Type B pancreatic cell (in vitro differentiated cells): ENCODE measurements at regions not wholly inside any gene's neighbourhood (a gene's known extent, or its start where the extent isn't known, plus 50 kb on each side); places are given as distances from the start of the nearest gene placed in this dataset.

Experiments
- DNase-seq: peaks from one replicate; pipeline ENCODE4 v3.0.0; 2021; ENCODE audit warnings: mixed read lengths; ENCODE audit not compliant: unreplicated experiment; ENCODE audit errors: extremely low spot score
- H3K27ac Mint-ChIP-seq: 2 replicates; pipeline ENCODE4 v1.8.0; 2021; ENCODE audit warnings: mild to moderate bottlenecking, mixed read lengths
- H3K27me3 Mint-ChIP-seq: 2 replicates; pipeline ENCODE4 v1.8.0; 2021; ENCODE audit warnings: mixed read lengths
- H3K36me3 Mint-ChIP-seq: 2 replicates; pipeline ENCODE4 v1.8.0; 2021; ENCODE audit warnings: mixed read lengths
- H3K4me1 Mint-ChIP-seq: one replicate; pipeline ENCODE4 v1.8.0; 2021; ENCODE audit warnings: mixed read lengths; ENCODE audit not compliant: unreplicated experiment
- H3K4me3 Mint-ChIP-seq: 2 replicates; pipeline ENCODE4 v1.8.0; 2021; ENCODE audit warnings: mild to moderate bottlenecking, mixed read lengths
- H3K9me3 Mint-ChIP-seq: 2 replicates; pipeline ENCODE4 v1.8.0; 2021; ENCODE audit warnings: mixed read lengths
- TF ChIP-seq, protein P1 (sequence below): fragments of 200-600 bp; sonication (generic); conservative IDR thresholded peaks from 2 replicates; pipeline ENCODE4 v1.5.0; 2021; ENCODE audit warnings: antibody characterized with exemption, mild to moderate bottlenecking

DNA sequence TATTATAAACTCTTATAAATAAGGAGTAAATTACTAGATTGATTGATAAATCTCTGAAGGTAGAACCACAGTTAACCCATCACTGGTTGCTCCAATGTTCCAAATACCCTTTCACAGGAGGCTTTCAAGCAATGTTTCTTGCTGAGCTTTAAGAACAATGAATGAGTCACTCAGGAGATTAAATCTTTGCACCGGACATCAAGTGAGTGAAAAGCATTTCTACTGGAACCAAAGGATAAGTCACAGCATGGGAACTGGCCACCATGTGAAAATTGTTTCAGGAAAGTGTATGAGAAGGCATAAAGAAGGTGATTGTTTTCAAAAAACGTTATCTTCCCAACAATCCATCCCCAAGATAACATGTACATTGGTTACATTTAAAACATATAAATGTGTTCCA, 90.6 kb downstream of the CNTN3 start:
- TF ChIP-seq, protein P1, sequence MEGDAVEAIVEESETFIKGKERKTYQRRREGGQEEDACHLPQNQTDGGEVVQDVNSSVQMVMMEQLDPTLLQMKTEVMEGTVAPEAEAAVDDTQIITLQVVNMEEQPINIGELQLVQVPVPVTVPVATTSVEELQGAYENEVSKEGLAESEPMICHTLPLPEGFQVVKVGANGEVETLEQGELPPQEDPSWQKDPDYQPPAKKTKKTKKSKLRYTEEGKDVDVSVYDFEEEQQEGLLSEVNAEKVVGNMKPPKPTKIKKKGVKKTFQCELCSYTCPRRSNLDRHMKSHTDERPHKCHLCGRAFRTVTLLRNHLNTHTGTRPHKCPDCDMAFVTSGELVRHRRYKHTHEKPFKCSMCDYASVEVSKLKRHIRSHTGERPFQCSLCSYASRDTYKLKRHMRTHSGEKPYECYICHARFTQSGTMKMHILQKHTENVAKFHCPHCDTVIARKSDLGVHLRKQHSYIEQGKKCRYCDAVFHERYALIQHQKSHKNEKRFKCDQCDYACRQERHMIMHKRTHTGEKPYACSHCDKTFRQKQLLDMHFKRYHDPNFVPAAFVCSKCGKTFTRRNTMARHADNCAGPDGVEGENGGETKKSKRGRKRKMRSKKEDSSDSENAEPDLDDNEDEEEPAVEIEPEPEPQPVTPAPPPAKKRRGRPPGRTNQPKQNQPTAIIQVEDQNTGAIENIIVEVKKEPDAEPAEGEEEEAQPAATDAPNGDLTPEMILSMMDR = no peak
- H3K4me3 Mint-ChIP-seq = no peak overlapping the region
- DNase-seq = no peak
- H3K36me3 Mint-ChIP-seq = no peaks in the 10 kb centered on the region
- no peak overlapping the region for H3K27ac Mint-ChIP-seq
- no peaks in the 10 kb centered on the region for H3K9me3 Mint-ChIP-seq
- no peaks in the 10 kb centered on the region for H3K27me3 Mint-ChIP-seq
- no peaks in the 10 kb centered on the region for H3K4me1 Mint-ChIP-seq

DNA sequence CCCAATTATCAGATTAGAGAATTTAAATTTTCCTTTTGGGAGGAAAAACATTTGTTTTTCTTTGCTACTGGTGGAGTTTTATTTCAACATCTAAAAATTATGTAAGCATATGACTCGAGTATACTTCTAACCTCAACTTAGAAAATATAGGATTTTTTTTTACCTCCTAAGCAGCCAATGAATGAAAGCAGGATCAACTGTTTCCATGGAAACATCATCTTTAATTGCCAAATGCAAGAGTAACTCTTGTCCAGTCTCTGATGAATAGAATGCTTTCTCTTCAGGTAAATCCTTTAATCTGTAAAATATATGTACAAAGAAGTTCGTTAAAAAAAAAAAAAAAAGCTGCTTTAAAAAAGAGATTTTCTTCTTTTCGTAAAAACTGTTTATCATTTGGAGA, 93.6 kb downstream of the CNTN3 start:
- no peak overlapping the region for H3K27ac Mint-ChIP-seq

DNA sequence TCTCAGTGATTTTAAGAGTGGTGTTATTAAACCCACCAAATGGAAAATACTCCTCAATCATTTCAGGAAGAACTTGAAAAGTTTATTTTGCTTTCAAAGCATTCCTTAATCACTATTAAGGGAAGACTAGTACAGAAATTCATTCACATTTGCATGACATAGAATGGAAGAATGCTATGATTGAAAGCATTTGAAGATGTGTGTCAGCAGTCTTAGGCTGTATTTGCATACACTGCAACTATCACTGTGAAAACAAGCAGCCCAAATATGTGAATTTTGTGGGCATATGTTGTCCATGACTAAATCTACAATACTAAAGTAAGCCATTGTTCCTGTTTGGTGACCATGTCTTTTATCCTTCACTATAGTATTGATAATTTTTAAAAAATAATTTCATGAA, 95.8 kb downstream of the CNTN3 start:
- no peak for DNase-seq
- H3K4me1 Mint-ChIP-seq = no peaks in the 10 kb centered on the region
- TF ChIP-seq, protein P1 = no peak
- no peaks in the 10 kb centered on the region for H3K9me3 Mint-ChIP-seq
- no peaks in the 10 kb centered on the region for H3K36me3 Mint-ChIP-seq
- H3K27me3 Mint-ChIP-seq = no peaks in the 10 kb centered on the region
- H3K4me3 Mint-ChIP-seq = no peak overlapping the region
- no peak overlapping the region for H3K27ac Mint-ChIP-seq

More for the DNA sequence above, 93.6 kb downstream of the CNTN3 start:
- DNase-seq = no peak
- Mint-ChIP-seq H3K9me3 (no peaks in the 10 kb centered on the region), H3K4me3 (no peak overlapping the region), H3K36me3 (no peaks in the 10 kb centered on the region), H3K4me1 (no peaks in the 10 kb centered on the region), H3K27me3 (no peaks in the 10 kb centered on the region)
- TF ChIP-seq, protein P1 = no peak

DNA sequence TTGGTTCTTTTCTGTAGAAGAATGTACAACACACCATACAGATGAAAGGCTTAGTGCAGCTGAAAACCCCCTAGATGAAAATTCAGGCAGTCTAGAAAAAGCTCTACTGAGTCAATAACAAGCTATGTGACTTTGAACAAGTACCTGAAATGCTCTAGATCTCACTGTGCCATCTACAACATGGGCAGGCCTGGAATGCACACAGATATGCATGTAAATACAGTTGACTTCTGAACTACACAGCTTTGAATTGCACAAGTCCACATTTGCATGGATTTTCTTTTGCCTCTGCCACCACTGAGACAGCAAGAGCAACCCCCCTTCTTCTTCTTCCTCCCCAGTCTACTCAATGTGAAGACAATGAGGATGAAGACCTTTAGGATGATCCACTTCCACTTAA, 98.4 kb downstream of the CNTN3 start:
- H3K27ac Mint-ChIP-seq = no peak overlapping the region
- TF ChIP-seq, protein P1 = no peak
- no peaks in the 10 kb centered on the region for H3K9me3 Mint-ChIP-seq
- H3K4me3 Mint-ChIP-seq = no peak overlapping the region
- H3K36me3 Mint-ChIP-seq = no peaks in the 10 kb centered on the region
- no peaks in the 10 kb centered on the region for H3K27me3 Mint-ChIP-seq
- no peak for DNase-seq
- no peaks in the 10 kb centered on the region for H3K4me1 Mint-ChIP-seq

DNA sequence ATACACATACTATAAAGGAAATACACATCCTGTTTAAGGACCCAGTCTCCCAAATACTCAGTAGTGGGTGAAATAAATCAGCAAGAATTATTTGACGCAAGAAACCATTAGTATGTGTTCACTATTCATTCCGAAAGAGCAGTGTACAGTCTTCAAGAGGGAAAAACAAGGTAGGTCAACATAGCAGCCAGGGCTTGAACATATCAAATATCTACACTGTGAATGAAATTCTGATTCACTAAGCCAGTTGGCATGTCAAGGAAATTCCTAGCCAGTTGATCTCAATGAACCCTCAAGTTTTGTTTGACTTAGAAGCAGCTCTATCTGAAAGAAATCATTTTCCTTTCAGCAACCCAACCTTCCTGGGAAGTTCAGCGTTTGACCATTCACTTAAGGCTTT, 99.0 kb downstream of the CNTN3 start:
- H3K4me3 Mint-ChIP-seq = no peak overlapping the region

DNA sequence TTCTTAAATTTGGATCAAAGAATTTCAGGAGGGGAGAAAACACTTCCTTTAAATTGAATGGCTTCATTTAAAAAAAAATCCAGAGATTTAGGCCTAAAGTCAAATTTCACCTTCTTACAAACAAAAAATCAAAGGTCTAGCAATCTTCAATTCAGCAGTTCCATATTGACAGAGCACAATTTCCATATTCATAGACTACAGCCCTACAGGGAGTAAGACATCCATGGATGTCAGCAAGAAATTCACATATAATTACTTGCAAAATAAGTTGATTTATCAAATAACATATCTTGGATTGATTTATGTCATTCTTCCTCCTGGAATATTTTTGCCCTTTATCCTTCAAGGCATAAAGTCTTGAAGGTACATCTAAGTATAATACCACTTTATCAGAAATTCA, 103.4 kb downstream of the CNTN3 start:
- Mint-ChIP-seq H3K27me3 (no peaks in the 10 kb centered on the region), H3K36me3 (no peaks in the 10 kb centered on the region), H3K4me3 (no peak overlapping the region), H3K4me1 (no peaks in the 10 kb centered on the region), H3K9me3 (no peaks in the 10 kb centered on the region), H3K27ac (no peak overlapping the region)
- no peak for DNase-seq
- TF ChIP-seq, protein P1 = no peak

More for the DNA sequence above, 99.0 kb downstream of the CNTN3 start:
- H3K36me3 Mint-ChIP-seq = no peaks in the 10 kb centered on the region
- DNase-seq = no peak
- H3K27ac Mint-ChIP-seq = no peak overlapping the region
- H3K27me3 Mint-ChIP-seq = no peaks in the 10 kb centered on the region
- no peaks in the 10 kb centered on the region for H3K4me1 Mint-ChIP-seq
- no peaks in the 10 kb centered on the region for H3K9me3 Mint-ChIP-seq
- TF ChIP-seq, protein P1 = no peak
